HL-60 (cell line): ENCODE measurements at regions not wholly inside any gene's neighbourhood (a gene's known extent, or its start where the extent isn't known, plus 50 kb on each side); places are given as distances from the start of the nearest gene placed in this dataset.

ENCODE experiments used
- DNase-seq, 2 experiments: peaks; one replicate each; pipeline ENCODE4 v3.0.0-alpha.2; 2010 to 2020; ENCODE audit warnings: low read depth in 1 of 2, low spot score in 1 of 2
- H3K27ac ChIP-seq: fragments of 250-450 bp; sonication (Bioruptor Pico); replicated peaks from 2 replicates; pipeline ENCODE4 v1.5.1; 2020; ENCODE audit warnings: mild to moderate bottlenecking, moderate library complexity
- H3K27me3 ChIP-seq: fragments of 250-450 bp; sonication (Bioruptor Pico); 2 replicates; pipeline ENCODE4 v1.5.1; 2021; ENCODE audit warnings: mild to moderate bottlenecking, moderate library complexity; ENCODE audit not compliant: insufficient read depth, poor library complexity, severe bottlenecking
- H3K4me3 ChIP-seq: replicated peaks from 2 replicates; pipeline ENCODE4 v1.5.1; 2011; ENCODE audit warnings: mild to moderate bottlenecking, control low read depth, low read length; ENCODE audit not compliant: insufficient read depth
- CTCF ChIP-seq: IDR thresholded peaks from one replicate; pipeline ENCODE4 v1.5.1; 2011; ENCODE audit warnings: low read length, control low read depth, inconsistent platforms; ENCODE audit not compliant: insufficient read depth
- GABPA ChIP-seq: IDR thresholded peaks from 2 replicates; pipeline ENCODE4 v1.6.1; 2012; ENCODE audit warnings: low read depth
- POLR2AphosphoS5 ChIP-seq: IDR thresholded peaks from 2 replicates; pipeline ENCODE4 v1.6.1; 2012; ENCODE audit warnings: low read depth
- SPI1 ChIP-seq: IDR thresholded peaks from 2 replicates; pipeline ENCODE4 v1.6.1; 2012; ENCODE audit warnings: low read depth, mild to moderate bottlenecking, borderline replicate concordance
- TF ChIP-seq, protein P1 (sequence below): IDR thresholded peaks from 2 replicates; pipeline ENCODE4 v1.6.1; 2012; ENCODE audit warnings: low read depth; ENCODE audit not compliant: insufficient replicate concordance

GRCh38 chr17:63196772-63197335 lies 230.8 kb downstream of the TANC2 start:
- no peak for DNase-seq

DNA sequence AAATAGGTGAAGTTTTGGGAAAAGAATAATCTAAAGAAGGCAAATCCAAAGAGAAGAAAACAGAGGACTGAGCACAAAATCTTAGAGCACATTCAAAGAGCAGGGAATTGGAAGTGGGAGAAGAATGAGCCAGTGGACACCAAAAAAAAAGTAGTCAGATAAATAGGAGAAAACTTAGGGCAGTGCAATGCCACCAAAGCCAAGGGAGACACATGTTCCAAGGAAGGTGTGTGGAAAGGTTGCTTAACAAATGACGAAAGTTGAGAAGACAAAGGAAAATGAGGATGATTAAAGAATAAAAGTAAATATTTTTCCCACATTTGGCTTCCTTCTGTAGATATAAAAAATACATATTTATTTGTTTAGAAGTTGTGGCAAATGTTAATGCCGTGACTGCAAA lies 237.6 kb downstream of the TANC2 start:
- Histone ChIP-seq H3K4me3 (no peak overlapping the region), H3K27ac (no peak overlapping the region), H3K27me3 (no peaks in the 10 kb centered on the region)
- no peak for DNase-seq
- TF ChIP-seq GABPA: no peak
- TF ChIP-seq, protein P1, sequence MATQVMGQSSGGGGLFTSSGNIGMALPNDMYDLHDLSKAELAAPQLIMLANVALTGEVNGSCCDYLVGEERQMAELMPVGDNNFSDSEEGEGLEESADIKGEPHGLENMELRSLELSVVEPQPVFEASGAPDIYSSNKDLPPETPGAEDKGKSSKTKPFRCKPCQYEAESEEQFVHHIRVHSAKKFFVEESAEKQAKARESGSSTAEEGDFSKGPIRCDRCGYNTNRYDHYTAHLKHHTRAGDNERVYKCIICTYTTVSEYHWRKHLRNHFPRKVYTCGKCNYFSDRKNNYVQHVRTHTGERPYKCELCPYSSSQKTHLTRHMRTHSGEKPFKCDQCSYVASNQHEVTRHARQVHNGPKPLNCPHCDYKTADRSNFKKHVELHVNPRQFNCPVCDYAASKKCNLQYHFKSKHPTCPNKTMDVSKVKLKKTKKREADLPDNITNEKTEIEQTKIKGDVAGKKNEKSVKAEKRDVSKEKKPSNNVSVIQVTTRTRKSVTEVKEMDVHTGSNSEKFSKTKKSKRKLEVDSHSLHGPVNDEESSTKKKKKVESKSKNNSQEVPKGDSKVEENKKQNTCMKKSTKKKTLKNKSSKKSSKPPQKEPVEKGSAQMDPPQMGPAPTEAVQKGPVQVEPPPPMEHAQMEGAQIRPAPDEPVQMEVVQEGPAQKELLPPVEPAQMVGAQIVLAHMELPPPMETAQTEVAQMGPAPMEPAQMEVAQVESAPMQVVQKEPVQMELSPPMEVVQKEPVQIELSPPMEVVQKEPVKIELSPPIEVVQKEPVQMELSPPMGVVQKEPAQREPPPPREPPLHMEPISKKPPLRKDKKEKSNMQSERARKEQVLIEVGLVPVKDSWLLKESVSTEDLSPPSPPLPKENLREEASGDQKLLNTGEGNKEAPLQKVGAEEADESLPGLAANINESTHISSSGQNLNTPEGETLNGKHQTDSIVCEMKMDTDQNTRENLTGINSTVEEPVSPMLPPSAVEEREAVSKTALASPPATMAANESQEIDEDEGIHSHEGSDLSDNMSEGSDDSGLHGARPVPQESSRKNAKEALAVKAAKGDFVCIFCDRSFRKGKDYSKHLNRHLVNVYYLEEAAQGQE: no peak
- no peak for TF ChIP-seq SPI1
- TF ChIP-seq CTCF: no peak
- no peak for TF ChIP-seq POLR2AphosphoS5

More at GRCh38 chr17:63196772-63197335, 230.8 kb downstream of the TANC2 start:
- no peak for TF ChIP-seq SPI1
- TF ChIP-seq, protein P1: no peak
- Histone ChIP-seq H3K27ac (no peak overlapping the region), H3K4me3 (no peak overlapping the region), H3K27me3 (no peaks in the 10 kb centered on the region)

DNA sequence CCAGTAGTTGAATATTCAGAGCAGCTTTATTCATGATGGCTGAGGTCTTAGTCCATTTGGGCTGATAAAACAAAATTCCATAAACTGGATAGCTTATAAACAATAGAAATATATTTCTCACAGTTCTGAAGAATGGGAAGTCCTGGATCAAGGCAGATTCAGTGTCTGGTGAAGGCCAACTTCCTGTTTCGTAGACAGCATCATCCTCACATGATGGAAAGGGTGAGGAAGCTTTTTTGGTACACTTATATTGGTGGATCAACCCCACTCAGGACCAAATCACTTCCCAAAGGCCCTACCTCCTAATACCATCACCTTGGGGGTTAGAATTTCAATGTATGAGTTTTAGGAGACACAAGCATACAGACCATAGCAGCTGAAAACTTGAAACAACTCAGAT lies 224.2 kb downstream of the CYB561 start:
- no peak overlapping the region for H3K4me3 ChIP-seq
- DNase-seq: peak in 1 of 2 experiments; percentile 9
- no peak for TF ChIP-seq GABPA
- TF ChIP-seq, protein P1: no peak
- TF ChIP-seq SPI1: peak; percentile 42; the same call in 1 of the 2 replicates
- TF ChIP-seq CTCF: no peak
- no peaks in the 10 kb centered on the region for H3K27me3 ChIP-seq
- no peak overlapping the region for H3K27ac ChIP-seq

DNA sequence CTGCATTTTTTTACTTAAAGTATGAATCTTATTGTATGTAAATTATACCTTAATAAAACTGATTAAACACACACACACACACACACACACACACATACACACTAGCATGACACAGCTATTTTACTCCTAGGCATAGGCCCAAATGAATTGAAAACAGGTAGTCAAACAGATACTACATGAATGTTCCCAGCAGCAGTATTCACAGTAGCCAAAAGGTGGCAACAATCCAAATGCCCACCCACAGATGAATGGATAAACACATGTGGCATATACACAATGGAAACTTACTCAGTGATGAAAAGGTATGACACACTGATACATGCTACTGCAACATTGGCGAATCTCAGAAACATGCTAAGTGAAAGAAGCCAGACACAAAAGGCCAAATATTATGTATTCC lies 223.5 kb downstream of the CYB561 start:
- TF ChIP-seq SPI1 (no peak), GABPA (no peak), POLR2AphosphoS5 (no peak), CTCF (no peak)
- TF ChIP-seq, protein P1: no peak
- H3K4me3 ChIP-seq: no peak overlapping the region
- no peak overlapping the region for H3K27ac ChIP-seq
- DNase-seq: no peak
- no peaks in the 10 kb centered on the region for H3K27me3 ChIP-seq
